SW480 (cell line): ENCODE measurements at regions not wholly inside any gene's neighbourhood (a gene's known extent, or its start where the extent isn't known, plus 50 kb on each side); places are given as distances from the start of the nearest gene placed in this dataset.

ENCODE experiments used
- DNase-seq: peaks from one replicate; pipeline ENCODE4 v3.0.0-alpha.2; 2016; ENCODE audit warnings: low spot score

- DNase-seq, result no peak
Measured at GRCh38 chr7:18201350-18201749, 173.7 kb upstream of the PRPS1L1 start.

GRCh38 chr7:18202315-18203045, 174.8 kb upstream of the PRPS1L1 start:
- no peak for DNase-seq

- DNase-seq, result no peak
Measured at GRCh38 chr7:18206331-18206730, 178.7 kb upstream of the PRPS1L1 start.

GRCh38 chr7:18208921-18209320, 181.3 kb upstream of the PRPS1L1 start:
- DNase-seq, result peak; percentile 13

GRCh38 chr7:18210377-18210776, 182.7 kb upstream of the PRPS1L1 start:
- DNase-seq, result no peak

GRCh38 chr7:18210788-18211187, 183.1 kb upstream of the PRPS1L1 start:
- DNase-seq, result no peak

GRCh38 chr7:18212308-18212707, 184.7 kb upstream of the PRPS1L1 start:
- DNase-seq, result no peak

- DNase-seq, result no peak
Measured at GRCh38 chr7:18212758-18213157, 185.1 kb upstream of the PRPS1L1 start.

GRCh38 chr7:18213652-18214051, 186.0 kb upstream of the PRPS1L1 start:
- no peak for DNase-seq

- DNase-seq, result no peak
Measured at GRCh38 chr7:18216270-18216669, 188.6 kb upstream of the PRPS1L1 start.

GRCh38 chr7:18221377-18222293, 194.0 kb upstream of the PRPS1L1 start:
- DNase-seq, result no peak

- DNase-seq, result no peak
Measured at GRCh38 chr7:18222636-18223035, 195.0 kb upstream of the PRPS1L1 start.

GRCh38 chr7:18224138-18224537, 196.5 kb upstream of the PRPS1L1 start:
- no peak for DNase-seq

- no peak for DNase-seq
Measured at GRCh38 chr7:18225067-18225466, 197.4 kb upstream of the PRPS1L1 start.

GRCh38 chr7:18226598-18226997, 199.0 kb upstream of the PRPS1L1 start:
- DNase-seq, result no peak

GRCh38 chr7:18228686-18229085, 201.0 kb upstream of the PRPS1L1 start:
- DNase-seq, result no peak

- DNase-seq, result no peak
Measured at GRCh38 chr7:18230271-18230670, 202.6 kb upstream of the PRPS1L1 start.

- no peak for DNase-seq
Measured at GRCh38 chr7:18231854-18232253, 204.2 kb upstream of the PRPS1L1 start.

GRCh38 chr7:18234519-18234918, 206.9 kb upstream of the PRPS1L1 start:
- DNase-seq, result no peak

- DNase-seq, result no peak
Measured at GRCh38 chr7:18235819-18236218, 208.2 kb upstream of the PRPS1L1 start.

- DNase-seq, result no peak
Measured at GRCh38 chr7:18239212-18239611, 211.6 kb upstream of the PRPS1L1 start.

GRCh38 chr7:18241543-18242231, 214.0 kb upstream of the PRPS1L1 start:
- DNase-seq, result no peak

GRCh38 chr7:18243731-18244130, 216.1 kb upstream of the PRPS1L1 start:
- DNase-seq, result no peak
